Activated CD8-positive, alpha-beta memory T cell treated with anti-CD3 and anti-CD28 coated beads for 24 hours (primary cell): ENCODE measurements at regions not wholly inside any gene's neighbourhood (a gene's known extent, or its start where the extent isn't known, plus 50 kb on each side); places are given as distances from the start of the nearest gene placed in this dataset.
"Not testable (repeated sequence)": the region's sequence is repeated elsewhere in the genome, so short reads cannot be mapped to it uniquely, and the experiment has no call there.

Experiments
- DNase-seq: peaks from one replicate; pipeline ENCODE4 v3.0.0-alpha.2; 2020

DNA sequence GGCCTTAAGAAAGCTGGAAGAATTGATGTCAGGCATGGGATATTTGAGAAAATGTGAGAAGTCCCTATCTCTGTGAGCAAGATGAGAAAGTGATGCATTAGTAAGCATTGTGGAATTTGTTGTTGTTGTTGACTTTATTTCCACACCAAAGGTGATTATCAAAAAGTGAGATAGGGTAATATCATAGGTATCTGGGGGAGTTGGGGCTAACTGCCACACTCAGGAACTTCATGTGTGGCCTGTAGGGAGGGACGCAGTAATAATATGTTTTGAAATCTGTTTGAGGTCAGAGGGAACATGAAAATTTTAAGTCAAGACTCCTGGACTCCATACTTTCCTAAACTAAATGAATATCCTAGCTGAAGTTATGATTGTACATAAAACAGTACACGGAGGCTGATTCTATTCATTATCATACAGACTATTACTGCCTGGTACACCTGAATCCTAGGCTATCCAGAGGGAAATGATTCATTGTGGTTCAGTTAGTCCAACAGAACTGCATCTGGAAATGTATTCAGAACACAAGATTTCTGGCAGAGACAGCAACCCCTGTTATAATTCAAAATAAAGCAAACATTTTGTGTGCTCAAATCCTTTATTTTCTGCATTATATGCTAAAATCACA lies 304.8 kb downstream of the CPS1 start:
- no peak for DNase-seq

DNA sequence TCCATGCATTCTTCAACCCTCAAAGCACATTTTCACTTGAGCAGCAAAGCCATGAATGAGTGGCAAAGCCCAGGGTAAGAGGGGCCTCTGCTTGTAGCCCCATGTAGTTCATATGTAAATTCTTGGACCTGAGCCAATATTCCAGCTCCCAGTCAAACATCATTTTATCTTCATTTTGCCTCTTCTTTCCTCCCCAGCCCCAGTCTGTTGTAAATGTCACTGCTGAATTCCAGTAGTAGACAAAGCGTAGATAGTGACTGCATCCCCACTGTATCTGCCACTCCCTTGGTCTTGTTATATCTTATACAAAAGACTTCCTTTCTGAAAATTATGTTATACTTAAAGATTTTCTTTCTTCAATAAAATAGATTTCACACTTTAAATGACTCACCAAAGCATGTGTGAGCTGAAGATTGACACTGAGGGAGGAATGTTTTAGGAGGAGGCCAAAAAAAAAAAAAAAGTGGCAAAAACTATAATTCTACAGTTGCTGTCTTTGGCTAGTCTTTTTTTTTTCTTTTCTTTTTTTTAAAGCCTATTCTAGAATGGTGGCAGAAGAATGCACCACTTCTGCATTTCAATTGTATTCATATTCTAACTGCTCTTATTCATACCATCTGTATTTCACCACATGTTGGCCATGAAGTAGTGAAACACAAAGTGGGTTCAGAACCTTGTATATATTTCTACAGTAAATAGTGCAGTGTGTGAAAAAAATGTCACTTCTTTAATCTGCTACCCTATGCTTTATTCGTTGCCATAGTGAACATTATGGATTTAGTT lies 306.1 kb downstream of the CPS1 start:
- DNase-seq: no peak

DNA sequence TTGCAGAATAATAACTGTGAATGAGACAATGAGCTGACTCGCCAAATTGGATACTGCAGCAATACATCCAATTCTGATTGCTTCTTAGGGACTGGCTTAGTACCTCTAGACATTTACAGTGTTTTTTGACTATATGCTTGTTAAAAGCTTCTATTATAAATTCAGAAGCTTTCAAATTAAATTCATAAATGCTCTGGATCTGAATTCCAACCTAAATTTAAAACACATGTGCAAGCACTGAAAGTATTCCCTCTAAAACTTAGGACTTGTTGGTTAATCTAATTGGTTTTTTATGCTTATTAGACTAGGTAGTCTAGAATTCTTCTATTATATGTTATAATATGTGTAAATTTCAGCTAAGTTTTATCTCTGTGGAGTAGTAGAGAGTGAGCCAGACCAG lies 306.9 kb downstream of the CPS1 start:
- no peak for DNase-seq

DNA sequence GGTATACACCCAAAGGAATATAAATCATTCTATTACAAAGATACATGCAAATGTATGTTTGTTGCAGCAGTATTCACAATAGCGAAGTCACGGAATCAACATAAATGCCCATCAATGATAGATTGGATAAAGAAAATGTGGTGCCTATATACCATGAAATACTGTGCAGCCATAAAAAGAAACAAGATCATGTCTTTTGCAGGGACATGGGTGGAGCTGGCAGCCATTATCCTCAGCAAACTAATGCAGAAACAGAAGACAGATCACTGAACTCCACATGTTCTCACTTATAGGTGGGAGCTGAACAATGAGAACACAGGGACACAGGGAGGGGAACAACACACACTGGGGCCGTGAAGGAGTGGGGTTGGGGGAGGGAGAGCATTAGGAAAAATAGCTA lies 315.2 kb downstream of the CPS1 start:
- not testable (repeated sequence) for DNase-seq

DNA sequence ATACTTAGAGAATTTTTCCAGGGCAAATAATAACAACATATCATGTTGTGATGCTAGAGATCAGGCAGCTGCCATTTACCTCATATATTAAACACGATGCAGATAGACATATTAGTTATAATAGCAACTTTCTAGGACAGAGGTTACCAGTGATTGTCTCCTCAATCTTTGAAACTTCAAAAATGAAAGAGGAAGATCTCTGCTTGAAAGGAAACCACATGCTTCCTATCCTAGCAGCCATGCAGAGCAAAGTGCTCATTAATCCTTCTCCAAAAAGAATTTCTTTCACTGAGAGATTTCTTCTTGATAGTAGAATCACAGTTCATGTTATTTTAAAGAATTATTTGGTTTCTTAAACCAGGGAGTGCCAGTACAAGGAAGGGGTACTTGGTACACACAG lies 317.2 kb downstream of the CPS1 start:
- DNase-seq: no peak

GRCh38 chr2:210884227-210884626 lies 327.8 kb downstream of the CPS1 start:
- DNase-seq: no peak

- no peak for DNase-seq
These were observed 331.6 kb downstream of the CPS1 start for GRCh38 chr2:210888035-210888434.

GRCh38 chr2:210895132-210895531 lies 338.7 kb downstream of the CPS1 start:
- no peak for DNase-seq

- no peak for DNase-seq
These were observed 342.7 kb downstream of the CPS1 start for GRCh38 chr2:210899131-210899530.

GRCh38 chr2:210901326-210901725 lies 344.9 kb downstream of the CPS1 start:
- DNase-seq: no peak

- no peak for DNase-seq
These were observed 356.4 kb downstream of the CPS1 start for GRCh38 chr2:210912779-210913178.

DNA sequence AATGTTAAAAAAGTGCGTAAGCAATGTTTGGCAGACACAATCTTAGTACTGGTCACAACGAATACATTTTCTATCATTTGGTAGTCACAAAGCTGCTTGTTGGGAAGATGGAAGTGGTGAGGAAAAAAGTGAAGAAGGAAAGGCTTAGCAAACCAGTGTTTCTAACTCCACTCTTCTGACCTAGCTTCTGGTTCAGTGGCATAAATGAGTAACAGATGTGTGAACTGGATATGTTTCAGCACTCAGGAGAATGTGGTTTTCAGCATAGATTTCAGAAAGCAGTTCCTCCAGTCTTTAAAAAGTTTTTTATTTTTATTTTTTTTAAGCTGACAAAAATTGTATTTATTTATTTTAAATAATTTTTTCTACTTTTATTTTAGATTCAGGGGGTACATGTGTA lies 357.1 kb downstream of the CPS1 start:
- DNase-seq: no peak

DNA sequence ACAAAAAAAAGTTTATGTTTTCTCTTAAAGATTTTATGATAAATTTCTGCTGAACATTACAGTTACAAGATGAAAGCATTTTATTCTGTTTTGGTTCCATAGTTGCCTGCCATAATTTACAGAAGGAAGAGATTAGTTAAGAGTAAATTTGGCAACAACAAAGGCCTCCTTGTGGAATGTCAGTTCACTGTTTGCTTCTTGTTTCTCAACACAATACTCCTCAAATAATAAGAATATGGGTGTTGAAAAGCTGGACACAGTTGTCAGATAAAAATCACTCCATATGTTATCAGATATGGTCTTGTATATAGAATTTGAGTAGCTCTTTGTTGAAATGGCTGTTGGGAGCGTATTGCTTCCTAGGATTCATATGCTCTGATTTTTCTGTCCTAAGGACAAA lies 359.5 kb downstream of the CPS1 start:
- DNase-seq: no peak

- DNase-seq: no peak
These were observed 361.1 kb downstream of the CPS1 start for GRCh38 chr2:210917465-210917864.

DNA sequence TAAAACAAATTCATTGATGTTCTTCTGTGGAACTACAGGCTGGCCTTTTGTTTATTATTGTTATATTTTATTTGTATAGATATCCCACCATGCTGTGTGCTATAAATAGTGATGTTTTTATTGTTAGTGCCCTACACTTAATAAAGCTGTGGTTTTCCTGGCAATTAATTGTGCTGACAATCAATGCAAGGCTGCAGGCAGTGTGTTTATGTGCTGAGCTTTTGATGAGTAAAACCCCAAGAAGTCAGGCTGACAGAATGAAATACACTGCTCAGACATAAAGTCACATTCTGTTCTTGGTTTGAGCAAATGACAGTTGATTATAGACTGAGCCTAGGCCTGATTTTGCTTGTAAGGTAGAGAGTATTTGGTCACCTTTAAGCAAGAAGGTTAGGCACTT lies 362.7 kb downstream of the CPS1 start:
- no peak for DNase-seq

GRCh38 chr2:210922419-210922818 lies 366.0 kb downstream of the CPS1 start:
- DNase-seq: no peak

GRCh38 chr2:210928714-210929113 lies 372.3 kb downstream of the CPS1 start:
- DNase-seq: no peak

DNA sequence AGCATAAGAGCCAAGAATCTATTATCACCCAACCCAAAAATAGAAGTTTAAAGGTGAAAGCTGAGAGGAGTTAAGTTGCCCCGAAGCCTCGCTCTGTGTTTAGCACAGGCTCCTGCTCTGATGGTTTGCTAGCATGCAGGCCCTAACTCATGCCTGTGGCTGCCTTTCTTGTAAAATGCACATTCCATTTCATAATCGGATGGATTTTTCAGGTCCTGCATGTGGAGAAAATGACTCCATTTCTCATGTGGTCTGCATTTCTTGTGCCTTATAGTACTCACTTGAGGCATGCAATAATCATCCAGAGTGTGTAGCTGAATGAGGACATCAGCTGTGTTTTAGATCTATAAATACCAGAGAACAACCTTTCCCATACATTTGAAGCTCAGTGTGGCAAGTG lies 381.8 kb downstream of the CPS1 start:
- no peak for DNase-seq

GRCh38 chr2:210946395-210946794 lies 390.0 kb downstream of the CPS1 start:
- no peak for DNase-seq

DNA sequence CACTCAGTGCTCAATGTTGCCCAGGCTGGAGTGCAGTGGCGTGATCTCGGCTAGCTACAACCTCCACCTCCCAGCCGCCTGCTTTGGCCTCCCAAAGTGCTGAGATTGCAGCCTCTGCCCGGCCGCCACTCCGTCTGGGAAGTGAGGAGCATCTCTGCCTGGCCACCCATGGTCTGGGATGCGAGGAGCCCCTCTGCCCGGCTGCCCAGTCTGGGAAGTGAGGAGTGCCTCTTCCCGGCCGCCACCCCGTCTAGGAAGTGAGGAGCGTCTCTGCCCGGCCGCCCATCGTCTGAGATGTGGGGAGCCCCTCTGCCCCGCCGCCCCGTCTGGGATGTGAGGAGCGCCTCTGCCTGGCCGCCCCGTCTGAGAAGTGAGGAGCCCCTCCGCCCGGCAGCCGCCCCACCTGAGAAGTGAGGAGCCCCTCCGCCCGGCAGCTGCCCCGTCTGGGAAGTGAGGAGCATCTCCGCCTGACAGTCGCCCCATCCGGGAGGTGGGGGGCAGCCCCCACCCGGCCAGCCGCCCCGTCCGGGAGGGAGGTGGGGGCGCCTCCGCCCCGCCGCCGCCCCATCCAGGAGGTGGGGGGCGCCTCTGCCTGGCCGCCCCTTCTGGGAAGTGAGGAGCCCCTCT lies 394.1 kb downstream of the CPS1 start:
- not testable (repeated sequence) for DNase-seq

- no peak for DNase-seq
These were observed 398.0 kb downstream of the CPS1 start for GRCh38 chr2:210954386-210954907.

- DNase-seq: no peak
These were observed 399.2 kb downstream of the CPS1 start for GRCh38 chr2:210955591-210955990.

DNA sequence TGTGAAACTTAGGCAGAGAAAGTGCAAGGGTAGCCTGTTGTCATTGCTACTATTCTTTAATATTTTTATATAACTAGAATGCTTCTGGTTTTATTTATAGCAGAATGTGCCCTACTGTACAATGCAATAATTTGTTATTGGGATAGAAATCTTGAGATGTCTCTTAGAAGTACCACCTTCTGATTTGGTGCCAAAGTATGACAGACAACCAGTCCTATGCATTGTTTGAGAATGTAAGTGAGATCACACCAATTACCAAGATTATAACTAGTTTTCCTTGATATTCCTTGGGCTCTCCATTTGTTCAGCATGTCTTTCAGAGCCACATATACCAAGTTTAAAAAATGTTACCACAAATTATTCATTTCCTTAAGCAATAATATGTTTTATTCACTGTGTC lies 399.7 kb downstream of the CPS1 start:
- no peak for DNase-seq

DNA sequence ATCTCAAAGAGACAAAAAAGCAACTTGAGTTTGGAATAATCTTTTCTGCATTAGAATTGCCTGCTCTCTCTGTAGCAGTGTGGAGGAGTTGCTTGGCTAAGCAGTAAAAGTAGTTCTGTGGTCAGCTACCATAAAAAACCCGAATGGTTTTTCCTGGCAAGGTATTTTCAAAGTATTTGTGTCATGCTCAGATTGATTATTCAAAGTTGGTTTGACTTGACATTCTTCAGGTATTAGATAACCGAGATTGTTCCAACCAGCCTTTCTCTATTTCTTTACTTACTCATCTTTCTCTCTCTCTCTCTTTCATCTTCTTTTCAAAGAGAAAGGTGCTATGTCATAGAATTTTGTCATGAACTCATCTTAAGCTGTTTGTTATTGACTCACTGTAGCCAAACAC lies 404.9 kb downstream of the CPS1 start:
- DNase-seq: no peak
